Neural cell (in vitro differentiated cells): ENCODE measurements at regions not wholly inside any gene's neighbourhood (a gene's known extent, or its start where the extent isn't known, plus 50 kb on each side); places are given as distances from the start of the nearest gene placed in this dataset.

Experiments used
- POLR2AphosphoS5 ChIP-seq: IDR thresholded peaks from 2 replicates; pipeline ENCODE4 v1.6.1; 2012
- TF ChIP-seq, protein P1 (sequence below): fragments of 450-650 bp; IDR thresholded peaks from 2 replicates; pipeline ENCODE4 v1.5.1; 2014; ENCODE audit warnings: antibody characterized with exemption, mild to moderate bottlenecking, moderate library complexity; ENCODE audit not compliant: poor library complexity, severe bottlenecking

GRCh38 chr4:116882503-116882902, 202.9 kb downstream of the TRAM1L1 start:
- TF ChIP-seq, protein P1, sequence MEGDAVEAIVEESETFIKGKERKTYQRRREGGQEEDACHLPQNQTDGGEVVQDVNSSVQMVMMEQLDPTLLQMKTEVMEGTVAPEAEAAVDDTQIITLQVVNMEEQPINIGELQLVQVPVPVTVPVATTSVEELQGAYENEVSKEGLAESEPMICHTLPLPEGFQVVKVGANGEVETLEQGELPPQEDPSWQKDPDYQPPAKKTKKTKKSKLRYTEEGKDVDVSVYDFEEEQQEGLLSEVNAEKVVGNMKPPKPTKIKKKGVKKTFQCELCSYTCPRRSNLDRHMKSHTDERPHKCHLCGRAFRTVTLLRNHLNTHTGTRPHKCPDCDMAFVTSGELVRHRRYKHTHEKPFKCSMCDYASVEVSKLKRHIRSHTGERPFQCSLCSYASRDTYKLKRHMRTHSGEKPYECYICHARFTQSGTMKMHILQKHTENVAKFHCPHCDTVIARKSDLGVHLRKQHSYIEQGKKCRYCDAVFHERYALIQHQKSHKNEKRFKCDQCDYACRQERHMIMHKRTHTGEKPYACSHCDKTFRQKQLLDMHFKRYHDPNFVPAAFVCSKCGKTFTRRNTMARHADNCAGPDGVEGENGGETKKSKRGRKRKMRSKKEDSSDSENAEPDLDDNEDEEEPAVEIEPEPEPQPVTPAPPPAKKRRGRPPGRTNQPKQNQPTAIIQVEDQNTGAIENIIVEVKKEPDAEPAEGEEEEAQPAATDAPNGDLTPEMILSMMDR, result no peak
- TF ChIP-seq POLR2AphosphoS5, result no peak
